Endothelial cell of umbilical vein (primary cell): ENCODE measurements at regions not wholly inside any gene's neighbourhood (a gene's known extent, or its start where the extent isn't known, plus 50 kb on each side); places are given as distances from the start of the nearest gene placed in this dataset.

Source experiments
- CTCF ChIP-seq, 2 donors: IDR thresholded peaks; 1 replicate in 1 of 2; 2 replicates in 1 of 2; pipeline ENCODE4 v1.5.1; 2011; ENCODE audit warnings: low read length in 2 of 2, mild to moderate bottlenecking in 2 of 2, moderate library complexity in 2 of 2, control low read depth in 1 of 2, inconsistent platforms in 1 of 2, low read depth in 1 of 2; ENCODE audit not compliant: insufficient read depth in 1 of 2; ENCODE audit errors: extremely low read depth in 1 of 2
- FOS ChIP-seq: IDR thresholded peaks from 2 replicates; pipeline ENCODE4 v1.6.1; 2011; ENCODE audit warnings: mild to moderate bottlenecking, low read length, moderate library complexity, borderline replicate concordance; ENCODE audit not compliant: insufficient read depth
- POLR2AphosphoS5 ChIP-seq: IDR thresholded peaks from 2 replicates; pipeline ENCODE4 v1.6.1; 2012; ENCODE audit warnings: low read depth, mild to moderate bottlenecking, control low read depth, low read length, moderate library complexity; ENCODE audit not compliant: insufficient read depth

- TF ChIP-seq POLR2AphosphoS5: no peak
- no peak for TF ChIP-seq FOS
- no peak for TF ChIP-seq CTCF (IDR thresholded peaks at IDR 0.05; ENCODE audit: extremely low read depth in 1 of 2, insufficient read depth in 1 of 2, low read depth in 1 of 2, low read length in 2 of 2)
Observed at GRCh38 chr5:40160435-40160834, 519.3 kb upstream of the PTGER4 start.
